GM23338 (cell line): ENCODE measurements at regions not wholly inside any gene's neighbourhood (a gene's known extent, or its start where the extent isn't known, plus 50 kb on each side); places are given as distances from the start of the nearest gene placed in this dataset.
A peak's percentile ranks its signal among the peaks of the same experiment; 100 is the strongest.

ENCODE experiments used
- ATAC-seq: fragments of 200-7000 bp; cut with Tn5 transposase; 3 replicates; pipeline ENCODE4 v1.9.1; 2020
- DNase-seq: peaks from one replicate; pipeline ENCODE4 v3.0.0-alpha.2; 2015; ENCODE audit warnings: low spot score
- H2AFZ ChIP-seq: fragments of 200-600 bp; sonication (generic); 2 replicates; pipeline ENCODE4 v1.8.0; 2016; ENCODE audit warnings: antibody characterized with exemption, mild to moderate bottlenecking, moderate library complexity
- H3F3A ChIP-seq: fragments of 200-600 bp; sonication (generic); replicated peaks from 2 replicates; pipeline ENCODE4 v1.8.0; 2017; ENCODE audit warnings: antibody characterized with exemption, mixed run types, low read depth
- H3K27ac ChIP-seq: fragments of 200-600 bp; sonication (generic); 2 replicates; pipeline ENCODE4 v1.6.1; 2016; ENCODE audit warnings: low read depth
- H3K27me3 ChIP-seq: fragments of 200-600 bp; sonication (generic); 2 replicates; pipeline ENCODE4 v1.8.0; 2016; ENCODE audit warnings: mild to moderate bottlenecking, mixed run types, moderate library complexity; ENCODE audit not compliant: insufficient read depth
- H3K36me3 ChIP-seq: fragments of 200-600 bp; sonication (generic); 2 replicates; pipeline ENCODE4 v1.8.0; 2016; ENCODE audit warnings: mild to moderate bottlenecking; ENCODE audit not compliant: insufficient read depth
- H3K4me1 ChIP-seq: fragments of 200-600 bp; sonication (generic); 2 replicates; pipeline ENCODE4 v1.8.0; 2016; ENCODE audit warnings: mild to moderate bottlenecking, moderate library complexity; ENCODE audit not compliant: insufficient read depth
- H3K4me2 ChIP-seq: fragments of 200-600 bp; sonication (generic); 2 replicates; pipeline ENCODE4 v1.7.1; 2017; ENCODE audit warnings: mixed run types
- H3K4me3 ChIP-seq: fragments of 200-600 bp; sonication (generic); 2 replicates; pipeline ENCODE4 v1.6.1; 2016; ENCODE audit warnings: mixed run types
- H3K79me2 ChIP-seq: fragments of 200-600 bp; sonication (generic); replicated peaks from 2 replicates; pipeline ENCODE4 v1.8.0; 2017; ENCODE audit warnings: mild to moderate bottlenecking; ENCODE audit not compliant: insufficient read depth
- H3K9me2 ChIP-seq: fragments of 200-600 bp; sonication (generic); 2 replicates; pipeline ENCODE4 v1.8.0; 2017; ENCODE audit not compliant: insufficient read depth
- H4K20me1 ChIP-seq: fragments of 200-600 bp; sonication (generic); replicated peaks from 2 replicates; pipeline ENCODE4 v1.8.0; 2017; ENCODE audit warnings: mild to moderate bottlenecking; ENCODE audit not compliant: insufficient read depth
- H3K27ac Mint-ChIP-seq: 2 replicates; pipeline ENCODE4 v1.8.0; 2020; ENCODE audit warnings: inconsistent platforms, mild to moderate bottlenecking, moderate library complexity, mixed read lengths
- H3K27me3 Mint-ChIP-seq: 3 replicates; pipeline ENCODE4 v1.8.0; 2022; ENCODE audit warnings: low read depth, mild to moderate bottlenecking, moderate library complexity, mixed read lengths, inconsistent platforms; ENCODE audit not compliant: insufficient read depth, poor library complexity
- H3K36me3 Mint-ChIP-seq: 3 replicates; pipeline ENCODE4 v1.8.0; 2021; ENCODE audit warnings: low read depth, mild to moderate bottlenecking, inconsistent platforms, moderate library complexity, mixed read lengths
- H3K4me1 Mint-ChIP-seq: 3 replicates; pipeline ENCODE4 v1.8.0; 2020; ENCODE audit warnings: mild to moderate bottlenecking, inconsistent platforms, mixed read lengths
- H3K4me3 Mint-ChIP-seq: 3 replicates; pipeline ENCODE4 v1.8.0; 2021; ENCODE audit warnings: moderate library complexity, mild to moderate bottlenecking, inconsistent platforms, mixed read lengths
- H3K9me3 Mint-ChIP-seq: 3 replicates; pipeline ENCODE4 v1.8.0; 2020; ENCODE audit warnings: moderate library complexity, mild to moderate bottlenecking, inconsistent platforms, mixed read lengths
- EZH2phosphoT487 ChIP-seq: fragments of 200-600 bp; sonication (generic); IDR thresholded peaks from one replicate; pipeline ENCODE4 v1.8.1; 2018; ENCODE audit warnings: antibody characterized with exemption; ENCODE audit not compliant: unreplicated experiment
- JUNB ChIP-seq: IDR thresholded peaks from one replicate; pipeline ENCODE4 v1.6.1; 2016; ENCODE audit warnings: antibody characterized with exemption; ENCODE audit not compliant: unreplicated experiment
- NANOG ChIP-seq: IDR thresholded peaks from 2 replicates; pipeline ENCODE4 v1.6.1; 2016; ENCODE audit warnings: antibody characterized with exemption, borderline replicate concordance
- POLR2AphosphoS5 ChIP-seq: IDR thresholded peaks from 2 replicates; pipeline ENCODE4 v1.6.1; 2016; ENCODE audit warnings: antibody characterized with exemption, low read depth
- ZNF114 ChIP-seq: fragments of 250-450 bp; sonication (Bioruptor Pico); IDR thresholded peaks from 2 replicates; pipeline ENCODE4 v1.5.0; 2020; ENCODE audit warnings: mild to moderate bottlenecking, moderate library complexity
- ZNF331 ChIP-seq: fragments of 250-450 bp; sonication (Bioruptor Pico); IDR thresholded peaks from 2 replicates; pipeline ENCODE4 v1.5.0; 2020; ENCODE audit warnings: low read depth, mild to moderate bottlenecking, moderate library complexity
- TF ChIP-seq, protein P1 (sequence below), 2 experiments: fragments of 200-600 bp in 1 of 2; sonication (generic) in 1 of 2; conservative IDR thresholded peaks; 2 replicates each; pipeline versions ENCODE4 v1.5.1 to v1.6.1; 2016 to 2017; ENCODE audit warnings: antibody characterized with exemption in 2 of 2, low read depth in 2 of 2, mild to moderate bottlenecking in 2 of 2, moderate library complexity in 1 of 2
- TF ChIP-seq, protein P2 (sequence below): IDR thresholded peaks from one replicate; pipeline ENCODE4 v1.6.1; 2018; ENCODE audit warnings: antibody characterized with exemption; ENCODE audit not compliant: unreplicated experiment
- TF ChIP-seq, protein P3 (sequence below): fragments of 250-450 bp; sonication (Bioruptor Pico); IDR thresholded peaks from 2 replicates; pipeline ENCODE4 v1.5.0; 2020; ENCODE audit warnings: mild to moderate bottlenecking, moderate library complexity
- TF ChIP-seq, protein P4 (sequence below): IDR thresholded peaks from 2 replicates; pipeline ENCODE4 v1.6.1; 2016; ENCODE audit warnings: antibody characterized with exemption

DNA sequence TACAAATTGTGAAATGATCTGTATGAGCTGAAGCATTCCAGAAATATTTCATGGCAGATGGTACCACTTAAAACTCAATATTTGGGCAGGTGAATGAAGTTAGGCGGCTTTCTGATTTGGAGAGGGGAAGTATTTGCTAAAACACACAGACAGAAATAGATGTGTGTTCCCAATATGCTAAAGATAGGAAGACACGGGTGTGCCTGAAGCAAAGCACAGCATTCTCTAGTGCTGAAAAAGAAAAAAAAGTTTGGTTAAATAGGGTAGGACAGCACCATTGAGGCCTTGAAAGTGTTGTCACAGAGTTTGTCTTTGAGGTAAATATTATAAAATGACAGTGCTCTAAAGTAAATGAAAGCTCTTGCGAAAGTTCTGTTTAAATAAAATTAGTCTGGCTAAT, 252.2 kb upstream of the HSF2 start:
- H3K27ac Mint-ChIP-seq = peak overlapping the region; percentile 49; the same call in 1 of the 2 replicates
- Histone ChIP-seq H3K27me3 (no peaks in the 10 kb centered on the region), H4K20me1 (no peaks in the 10 kb centered on the region), H3K4me1 (no peaks in the 10 kb centered on the region), H3F3A (no peaks in the 10 kb centered on the region), H3K4me3 (no peak overlapping the region), H2AFZ (no peak overlapping the region), H3K79me2 (no peaks in the 10 kb centered on the region), H3K36me3 (no peaks in the 10 kb centered on the region), H3K27ac (no peak overlapping the region), H3K9me2 (no peaks in the 10 kb centered on the region), H3K4me2 (no peak overlapping the region)
- no peak for TF ChIP-seq NANOG
- TF ChIP-seq, protein P1, sequence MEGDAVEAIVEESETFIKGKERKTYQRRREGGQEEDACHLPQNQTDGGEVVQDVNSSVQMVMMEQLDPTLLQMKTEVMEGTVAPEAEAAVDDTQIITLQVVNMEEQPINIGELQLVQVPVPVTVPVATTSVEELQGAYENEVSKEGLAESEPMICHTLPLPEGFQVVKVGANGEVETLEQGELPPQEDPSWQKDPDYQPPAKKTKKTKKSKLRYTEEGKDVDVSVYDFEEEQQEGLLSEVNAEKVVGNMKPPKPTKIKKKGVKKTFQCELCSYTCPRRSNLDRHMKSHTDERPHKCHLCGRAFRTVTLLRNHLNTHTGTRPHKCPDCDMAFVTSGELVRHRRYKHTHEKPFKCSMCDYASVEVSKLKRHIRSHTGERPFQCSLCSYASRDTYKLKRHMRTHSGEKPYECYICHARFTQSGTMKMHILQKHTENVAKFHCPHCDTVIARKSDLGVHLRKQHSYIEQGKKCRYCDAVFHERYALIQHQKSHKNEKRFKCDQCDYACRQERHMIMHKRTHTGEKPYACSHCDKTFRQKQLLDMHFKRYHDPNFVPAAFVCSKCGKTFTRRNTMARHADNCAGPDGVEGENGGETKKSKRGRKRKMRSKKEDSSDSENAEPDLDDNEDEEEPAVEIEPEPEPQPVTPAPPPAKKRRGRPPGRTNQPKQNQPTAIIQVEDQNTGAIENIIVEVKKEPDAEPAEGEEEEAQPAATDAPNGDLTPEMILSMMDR (conservative IDR thresholded peaks at IDR 0.05; ENCODE audit: low read depth in 2 of 2) = no peak
- no peak for TF ChIP-seq POLR2AphosphoS5
- TF ChIP-seq ZNF114 = no peak
- TF ChIP-seq, protein P2, sequence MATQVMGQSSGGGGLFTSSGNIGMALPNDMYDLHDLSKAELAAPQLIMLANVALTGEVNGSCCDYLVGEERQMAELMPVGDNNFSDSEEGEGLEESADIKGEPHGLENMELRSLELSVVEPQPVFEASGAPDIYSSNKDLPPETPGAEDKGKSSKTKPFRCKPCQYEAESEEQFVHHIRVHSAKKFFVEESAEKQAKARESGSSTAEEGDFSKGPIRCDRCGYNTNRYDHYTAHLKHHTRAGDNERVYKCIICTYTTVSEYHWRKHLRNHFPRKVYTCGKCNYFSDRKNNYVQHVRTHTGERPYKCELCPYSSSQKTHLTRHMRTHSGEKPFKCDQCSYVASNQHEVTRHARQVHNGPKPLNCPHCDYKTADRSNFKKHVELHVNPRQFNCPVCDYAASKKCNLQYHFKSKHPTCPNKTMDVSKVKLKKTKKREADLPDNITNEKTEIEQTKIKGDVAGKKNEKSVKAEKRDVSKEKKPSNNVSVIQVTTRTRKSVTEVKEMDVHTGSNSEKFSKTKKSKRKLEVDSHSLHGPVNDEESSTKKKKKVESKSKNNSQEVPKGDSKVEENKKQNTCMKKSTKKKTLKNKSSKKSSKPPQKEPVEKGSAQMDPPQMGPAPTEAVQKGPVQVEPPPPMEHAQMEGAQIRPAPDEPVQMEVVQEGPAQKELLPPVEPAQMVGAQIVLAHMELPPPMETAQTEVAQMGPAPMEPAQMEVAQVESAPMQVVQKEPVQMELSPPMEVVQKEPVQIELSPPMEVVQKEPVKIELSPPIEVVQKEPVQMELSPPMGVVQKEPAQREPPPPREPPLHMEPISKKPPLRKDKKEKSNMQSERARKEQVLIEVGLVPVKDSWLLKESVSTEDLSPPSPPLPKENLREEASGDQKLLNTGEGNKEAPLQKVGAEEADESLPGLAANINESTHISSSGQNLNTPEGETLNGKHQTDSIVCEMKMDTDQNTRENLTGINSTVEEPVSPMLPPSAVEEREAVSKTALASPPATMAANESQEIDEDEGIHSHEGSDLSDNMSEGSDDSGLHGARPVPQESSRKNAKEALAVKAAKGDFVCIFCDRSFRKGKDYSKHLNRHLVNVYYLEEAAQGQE = no peak
- no peaks in the 10 kb centered on the region for H3K27me3 Mint-ChIP-seq
- no peak for ATAC-seq
- peaks cover 6% of the 10 kb centered on the region; the same call in 2 of the 3 replicates for H3K4me1 Mint-ChIP-seq
- no peaks in the 10 kb centered on the region for H3K9me3 Mint-ChIP-seq
- DNase-seq = no peak
- H3K4me3 Mint-ChIP-seq = no peak overlapping the region
- no peaks in the 10 kb centered on the region for H3K36me3 Mint-ChIP-seq

DNA sequence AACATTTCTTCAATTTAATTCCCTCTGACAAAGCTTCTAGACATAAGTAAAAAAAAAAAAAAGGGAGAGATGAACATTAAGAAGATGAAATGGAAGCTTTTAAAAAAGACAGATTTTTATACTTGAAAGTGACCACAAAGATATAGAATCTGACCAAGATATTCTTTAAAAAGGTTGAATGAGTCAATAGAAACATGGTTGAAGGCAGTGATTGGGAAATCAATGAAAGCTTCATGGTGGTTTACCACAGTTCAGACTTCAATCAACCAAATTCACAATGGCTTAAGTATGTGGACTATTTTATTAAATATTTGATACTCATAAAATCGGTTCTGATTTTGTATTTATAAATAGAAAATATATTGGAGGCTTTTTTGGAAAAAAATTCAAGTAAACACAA, 248.4 kb upstream of the HSF2 start:
- Histone ChIP-seq H3K4me2 (no peak overlapping the region), H4K20me1 (no peaks in the 10 kb centered on the region), H3K27ac (no peak overlapping the region), H3K27me3 (no peaks in the 10 kb centered on the region), H2AFZ (no peak overlapping the region), H3K79me2 (no peaks in the 10 kb centered on the region), H3K9me2 (no peaks in the 10 kb centered on the region), H3K36me3 (no peaks in the 10 kb centered on the region), H3K4me1 (peaks cover 8% of the 10 kb centered on the region), H3F3A (no peaks in the 10 kb centered on the region), H3K4me3 (no peak overlapping the region)
- no peak for ATAC-seq
- peaks cover 29% of the 10 kb centered on the region for H3K4me1 Mint-ChIP-seq
- DNase-seq = no peak
- no peaks in the 10 kb centered on the region for H3K9me3 Mint-ChIP-seq
- H3K36me3 Mint-ChIP-seq = no peaks in the 10 kb centered on the region
- H3K27ac Mint-ChIP-seq = no peak overlapping the region
- H3K27me3 Mint-ChIP-seq = peaks cover 1% of the 10 kb centered on the region
- H3K4me3 Mint-ChIP-seq = no peak overlapping the region
- TF ChIP-seq POLR2AphosphoS5 = no peak
- TF ChIP-seq ZNF331 (CRISPR knock-in tag) = no peak
- TF ChIP-seq, protein P3, sequence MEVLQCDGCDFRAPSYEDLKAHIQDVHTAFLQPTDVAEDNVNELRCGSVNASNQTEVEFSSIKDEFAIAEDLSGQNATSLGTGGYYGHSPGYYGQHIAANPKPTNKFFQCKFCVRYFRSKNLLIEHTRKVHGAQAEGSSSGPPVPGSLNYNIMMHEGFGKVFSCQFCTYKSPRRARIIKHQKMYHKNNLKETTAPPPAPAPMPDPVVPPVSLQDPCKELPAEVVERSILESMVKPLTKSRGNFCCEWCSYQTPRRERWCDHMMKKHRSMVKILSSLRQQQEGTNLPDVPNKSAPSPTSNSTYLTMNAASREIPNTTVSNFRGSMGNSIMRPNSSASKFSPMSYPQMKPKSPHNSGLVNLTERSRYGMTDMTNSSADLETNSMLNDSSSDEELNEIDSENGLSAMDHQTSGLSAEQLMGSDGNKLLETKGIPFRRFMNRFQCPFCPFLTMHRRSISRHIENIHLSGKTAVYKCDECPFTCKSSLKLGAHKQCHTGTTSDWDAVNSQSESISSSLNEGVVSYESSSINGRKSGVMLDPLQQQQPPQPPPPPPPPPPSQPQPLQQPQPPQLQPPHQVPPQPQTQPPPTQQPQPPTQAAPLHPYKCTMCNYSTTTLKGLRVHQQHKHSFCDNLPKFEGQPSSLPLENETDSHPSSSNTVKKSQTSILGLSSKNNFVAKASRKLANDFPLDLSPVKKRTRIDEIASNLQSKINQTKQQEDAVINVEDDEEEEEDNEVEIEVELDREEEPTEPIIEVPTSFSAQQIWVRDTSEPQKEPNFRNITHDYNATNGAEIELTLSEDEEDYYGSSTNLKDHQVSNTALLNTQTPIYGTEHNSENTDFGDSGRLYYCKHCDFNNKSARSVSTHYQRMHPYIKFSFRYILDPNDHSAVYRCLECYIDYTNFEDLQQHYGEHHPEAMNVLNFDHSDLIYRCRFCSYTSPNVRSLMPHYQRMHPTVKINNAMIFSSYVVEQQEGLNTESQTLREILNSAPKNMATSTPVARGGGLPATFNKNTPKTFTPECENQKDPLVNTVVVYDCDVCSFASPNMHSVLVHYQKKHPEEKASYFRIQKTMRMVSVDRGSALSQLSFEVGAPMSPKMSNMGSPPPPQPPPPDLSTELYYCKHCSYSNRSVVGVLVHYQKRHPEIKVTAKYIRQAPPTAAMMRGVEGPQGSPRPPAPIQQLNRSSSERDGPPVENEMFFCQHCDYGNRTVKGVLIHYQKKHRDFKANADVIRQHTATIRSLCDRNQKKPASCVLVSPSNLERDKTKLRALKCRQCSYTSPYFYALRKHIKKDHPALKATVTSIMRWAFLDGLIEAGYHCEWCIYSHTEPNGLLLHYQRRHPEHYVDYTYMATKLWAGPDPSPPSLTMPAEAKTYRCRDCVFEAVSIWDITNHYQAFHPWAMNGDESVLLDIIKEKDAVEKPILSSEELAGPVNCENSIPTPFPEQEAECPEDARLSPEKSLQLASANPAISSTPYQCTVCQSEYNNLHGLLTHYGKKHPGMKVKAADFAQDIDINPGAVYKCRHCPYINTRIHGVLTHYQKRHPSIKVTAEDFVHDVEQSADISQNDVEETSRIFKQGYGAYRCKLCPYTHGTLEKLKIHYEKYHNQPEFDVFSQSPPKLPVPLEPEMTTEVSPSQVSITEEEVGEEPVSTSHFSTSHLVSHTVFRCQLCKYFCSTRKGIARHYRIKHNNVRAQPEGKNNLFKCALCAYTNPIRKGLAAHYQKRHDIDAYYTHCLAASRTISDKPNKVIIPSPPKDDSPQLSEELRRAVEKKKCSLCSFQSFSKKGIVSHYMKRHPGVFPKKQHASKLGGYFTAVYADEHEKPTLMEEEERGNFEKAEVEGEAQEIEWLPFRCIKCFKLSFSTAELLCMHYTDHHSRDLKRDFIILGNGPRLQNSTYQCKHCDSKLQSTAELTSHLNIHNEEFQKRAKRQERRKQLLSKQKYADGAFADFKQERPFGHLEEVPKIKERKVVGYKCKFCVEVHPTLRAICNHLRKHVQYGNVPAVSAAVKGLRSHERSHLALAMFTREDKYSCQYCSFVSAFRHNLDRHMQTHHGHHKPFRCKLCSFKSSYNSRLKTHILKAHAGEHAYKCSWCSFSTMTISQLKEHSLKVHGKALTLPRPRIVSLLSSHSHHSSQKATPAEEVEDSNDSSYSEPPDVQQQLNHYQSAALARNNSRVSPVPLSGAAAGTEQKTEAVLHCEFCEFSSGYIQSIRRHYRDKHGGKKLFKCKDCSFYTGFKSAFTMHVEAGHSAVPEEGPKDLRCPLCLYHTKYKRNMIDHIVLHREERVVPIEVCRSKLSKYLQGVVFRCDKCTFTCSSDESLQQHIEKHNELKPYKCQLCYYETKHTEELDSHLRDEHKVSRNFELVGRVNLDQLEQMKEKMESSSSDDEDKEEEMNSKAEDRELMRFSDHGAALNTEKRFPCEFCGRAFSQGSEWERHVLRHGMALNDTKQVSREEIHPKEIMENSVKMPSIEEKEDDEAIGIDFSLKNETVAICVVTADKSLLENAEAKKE (CRISPR knock-in tag) = no peak
- TF ChIP-seq NANOG = no peak
- TF ChIP-seq, protein P4, sequence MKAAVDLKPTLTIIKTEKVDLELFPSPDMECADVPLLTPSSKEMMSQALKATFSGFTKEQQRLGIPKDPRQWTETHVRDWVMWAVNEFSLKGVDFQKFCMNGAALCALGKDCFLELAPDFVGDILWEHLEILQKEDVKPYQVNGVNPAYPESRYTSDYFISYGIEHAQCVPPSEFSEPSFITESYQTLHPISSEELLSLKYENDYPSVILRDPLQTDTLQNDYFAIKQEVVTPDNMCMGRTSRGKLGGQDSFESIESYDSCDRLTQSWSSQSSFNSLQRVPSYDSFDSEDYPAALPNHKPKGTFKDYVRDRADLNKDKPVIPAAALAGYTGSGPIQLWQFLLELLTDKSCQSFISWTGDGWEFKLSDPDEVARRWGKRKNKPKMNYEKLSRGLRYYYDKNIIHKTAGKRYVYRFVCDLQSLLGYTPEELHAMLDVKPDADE = no peak
- no peak for TF ChIP-seq JUNB
- TF ChIP-seq ZNF114 = no peak
- no peak for TF ChIP-seq EZH2phosphoT487
